Rectal smooth muscle tissue (tissue), 1 donor: ENCODE measurements at regions not wholly inside any gene's neighbourhood (a gene's known extent, or its start where the extent isn't known, plus 50 kb on each side); places are given as distances from the start of the nearest gene placed in this dataset.

Experiments used
- H3K27ac ChIP-seq: one replicate; pipeline ENCODE4 v1.7.0; 2013; ENCODE audit warnings: low read depth, low read length, inconsistent platforms
- H3K27me3 ChIP-seq: one replicate; pipeline ENCODE4 v1.7.0; 2013; ENCODE audit warnings: low read length; ENCODE audit not compliant: control insufficient read depth, insufficient read depth
- H3K36me3 ChIP-seq: one replicate; pipeline ENCODE4 v1.7.0; 2013; ENCODE audit warnings: low read length; ENCODE audit not compliant: control insufficient read depth, insufficient read depth
- H3K4me1 ChIP-seq: one replicate; pipeline ENCODE4 v1.7.0; 2013; ENCODE audit warnings: low read length; ENCODE audit not compliant: control insufficient read depth, insufficient read depth
- H3K4me3 ChIP-seq: one replicate; pipeline ENCODE4 v1.7.0; 2013; ENCODE audit warnings: low read length
- H3K9ac ChIP-seq: one replicate; pipeline ENCODE4 v1.7.0; 2013; ENCODE audit warnings: low read length

- Histone ChIP-seq H3K27me3 (no peaks in the 10 kb centered on the region), H3K4me3 (no peak overlapping the region), H3K9ac (no peak overlapping the region), H3K4me1 (no peaks in the 10 kb centered on the region), H3K27ac (no peak overlapping the region), H3K36me3 (no peaks in the 10 kb centered on the region)
These were observed 552.6 kb downstream of the PPARGC1A start for GRCh38 chr4:23337292-23337691.

GRCh38 chr4:23333946-23334878 is 555.6 kb downstream of the PPARGC1A start:
- H3K9ac ChIP-seq: no peak overlapping the region
- no peaks in the 10 kb centered on the region for H3K36me3 ChIP-seq
- H3K27ac ChIP-seq: no peak overlapping the region
- H3K4me3 ChIP-seq: no peak overlapping the region
- no peaks in the 10 kb centered on the region for H3K27me3 ChIP-seq
- no peaks in the 10 kb centered on the region for H3K4me1 ChIP-seq

GRCh38 chr4:23333556-23333945 is 556.3 kb downstream of the PPARGC1A start:
- Histone ChIP-seq H3K4me1 (no peaks in the 10 kb centered on the region), H3K4me3 (no peak overlapping the region), H3K36me3 (no peaks in the 10 kb centered on the region), H3K9ac (no peak overlapping the region), H3K27me3 (no peaks in the 10 kb centered on the region), H3K27ac (no peak overlapping the region)

GRCh38 chr4:23332313-23332712 is 557.5 kb downstream of the PPARGC1A start:
- H3K36me3 ChIP-seq: no peaks in the 10 kb centered on the region
- no peak overlapping the region for H3K27ac ChIP-seq
- no peak overlapping the region for H3K9ac ChIP-seq
- no peaks in the 10 kb centered on the region for H3K27me3 ChIP-seq
- no peaks in the 10 kb centered on the region for H3K4me1 ChIP-seq
- no peak overlapping the region for H3K4me3 ChIP-seq

GRCh38 chr4:23327120-23327519 is 562.7 kb downstream of the PPARGC1A start:
- no peak overlapping the region for H3K9ac ChIP-seq
- no peak overlapping the region for H3K4me3 ChIP-seq
- no peaks in the 10 kb centered on the region for H3K27me3 ChIP-seq
- H3K36me3 ChIP-seq: no peaks in the 10 kb centered on the region
- H3K4me1 ChIP-seq: no peaks in the 10 kb centered on the region
- H3K27ac ChIP-seq: no peak overlapping the region

- Histone ChIP-seq H3K9ac (no peak overlapping the region), H3K4me3 (no peak overlapping the region), H3K36me3 (no peaks in the 10 kb centered on the region), H3K4me1 (no peaks in the 10 kb centered on the region), H3K27ac (no peak overlapping the region), H3K27me3 (no peaks in the 10 kb centered on the region)
These were observed 565.7 kb downstream of the PPARGC1A start for GRCh38 chr4:23324021-23324690.

GRCh38 chr4:23323436-23323835 is 566.4 kb downstream of the PPARGC1A start:
- Histone ChIP-seq H3K4me3 (no peak overlapping the region), H3K27me3 (no peaks in the 10 kb centered on the region), H3K36me3 (no peaks in the 10 kb centered on the region), H3K9ac (no peak overlapping the region), H3K27ac (no peak overlapping the region), H3K4me1 (no peaks in the 10 kb centered on the region)

- Histone ChIP-seq H3K27ac (no peak overlapping the region), H3K27me3 (no peaks in the 10 kb centered on the region), H3K36me3 (no peaks in the 10 kb centered on the region), H3K9ac (no peak overlapping the region), H3K4me3 (no peak overlapping the region), H3K4me1 (no peaks in the 10 kb centered on the region)
These were observed 567.1 kb downstream of the PPARGC1A start for GRCh38 chr4:23322732-23323131.

GRCh38 chr4:23320931-23321587 is 568.8 kb downstream of the PPARGC1A start:
- H3K36me3 ChIP-seq: no peaks in the 10 kb centered on the region
- no peak overlapping the region for H3K9ac ChIP-seq
- H3K4me3 ChIP-seq: no peak overlapping the region
- H3K4me1 ChIP-seq: no peaks in the 10 kb centered on the region
- no peak overlapping the region for H3K27ac ChIP-seq
- H3K27me3 ChIP-seq: no peaks in the 10 kb centered on the region

- H3K27me3 ChIP-seq: no peaks in the 10 kb centered on the region
- no peak overlapping the region for H3K27ac ChIP-seq
- no peaks in the 10 kb centered on the region for H3K4me1 ChIP-seq
- no peak overlapping the region for H3K4me3 ChIP-seq
- H3K36me3 ChIP-seq: no peaks in the 10 kb centered on the region
- no peak overlapping the region for H3K9ac ChIP-seq
These were observed 577.2 kb downstream of the PPARGC1A start for GRCh38 chr4:23312686-23313085.

- H3K36me3 ChIP-seq: no peaks in the 10 kb centered on the region
- no peak overlapping the region for H3K4me3 ChIP-seq
- no peaks in the 10 kb centered on the region for H3K4me1 ChIP-seq
- H3K9ac ChIP-seq: no peak overlapping the region
- no peak overlapping the region for H3K27ac ChIP-seq
- no peaks in the 10 kb centered on the region for H3K27me3 ChIP-seq
These were observed 577.9 kb downstream of the PPARGC1A start for GRCh38 chr4:23311983-23312382.

- Histone ChIP-seq H3K36me3 (no peaks in the 10 kb centered on the region), H3K27ac (no peak overlapping the region), H3K9ac (no peak overlapping the region), H3K4me3 (no peak overlapping the region), H3K4me1 (no peaks in the 10 kb centered on the region), H3K27me3 (no peaks in the 10 kb centered on the region)
These were observed 584.8 kb downstream of the PPARGC1A start for GRCh38 chr4:23305026-23305425.
